ENCODE measurements at regions not wholly inside any gene's neighbourhood (a gene's known extent, or its start where the extent isn't known, plus 50 kb on each side); places are given as distances from the start of the nearest gene placed in this dataset.

DNA sequence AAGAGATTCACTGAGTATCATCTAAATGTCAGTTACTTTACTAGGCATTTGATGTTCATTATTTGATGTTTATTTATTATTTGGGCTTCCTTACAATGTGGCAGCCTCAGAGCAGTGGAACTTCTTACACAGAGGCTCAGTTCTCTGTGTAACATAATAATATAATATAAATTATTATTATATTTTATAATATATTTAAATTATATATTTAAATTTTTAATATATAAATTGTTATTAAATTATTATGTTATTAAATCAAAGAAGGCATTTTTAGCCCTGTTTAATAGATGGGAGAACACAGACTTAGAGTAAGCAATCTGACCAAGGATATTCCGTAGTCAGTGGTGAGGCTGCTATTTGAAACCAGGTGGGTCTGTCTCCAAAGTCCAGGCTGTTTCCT is 315.3 kb upstream of the SKOR2 start:
- H3K27ac ChIP-seq: no peak overlapping the region
- TF ChIP-seq EP300 (IDR thresholded peaks at IDR 0.05) (no peak), POLR2A (IDR thresholded peaks at IDR 0.05) (no peak), POLR2AphosphoS5 (IDR thresholded peaks at IDR 0.05) (no peak)
- TF ChIP-seq, protein P1, sequence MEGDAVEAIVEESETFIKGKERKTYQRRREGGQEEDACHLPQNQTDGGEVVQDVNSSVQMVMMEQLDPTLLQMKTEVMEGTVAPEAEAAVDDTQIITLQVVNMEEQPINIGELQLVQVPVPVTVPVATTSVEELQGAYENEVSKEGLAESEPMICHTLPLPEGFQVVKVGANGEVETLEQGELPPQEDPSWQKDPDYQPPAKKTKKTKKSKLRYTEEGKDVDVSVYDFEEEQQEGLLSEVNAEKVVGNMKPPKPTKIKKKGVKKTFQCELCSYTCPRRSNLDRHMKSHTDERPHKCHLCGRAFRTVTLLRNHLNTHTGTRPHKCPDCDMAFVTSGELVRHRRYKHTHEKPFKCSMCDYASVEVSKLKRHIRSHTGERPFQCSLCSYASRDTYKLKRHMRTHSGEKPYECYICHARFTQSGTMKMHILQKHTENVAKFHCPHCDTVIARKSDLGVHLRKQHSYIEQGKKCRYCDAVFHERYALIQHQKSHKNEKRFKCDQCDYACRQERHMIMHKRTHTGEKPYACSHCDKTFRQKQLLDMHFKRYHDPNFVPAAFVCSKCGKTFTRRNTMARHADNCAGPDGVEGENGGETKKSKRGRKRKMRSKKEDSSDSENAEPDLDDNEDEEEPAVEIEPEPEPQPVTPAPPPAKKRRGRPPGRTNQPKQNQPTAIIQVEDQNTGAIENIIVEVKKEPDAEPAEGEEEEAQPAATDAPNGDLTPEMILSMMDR (IDR thresholded peaks at IDR 0.05): no peak
- no peaks in the 10 kb centered on the region for H3K9me3 ChIP-seq
- no peaks in the 10 kb centered on the region for H3K4me1 ChIP-seq
- WGBS: 94% methylated on average over 1 of the region's 1 CpG
- DNase-seq (ENCODE audit: low spot score in 2 of 2): no peak
- H3K36me3 ChIP-seq: no peaks in the 10 kb centered on the region
- no peak overlapping the region for H3K4me3 ChIP-seq
- peaks cover 2% of the 10 kb centered on the region for H3K27me3 ChIP-seq

DNA sequence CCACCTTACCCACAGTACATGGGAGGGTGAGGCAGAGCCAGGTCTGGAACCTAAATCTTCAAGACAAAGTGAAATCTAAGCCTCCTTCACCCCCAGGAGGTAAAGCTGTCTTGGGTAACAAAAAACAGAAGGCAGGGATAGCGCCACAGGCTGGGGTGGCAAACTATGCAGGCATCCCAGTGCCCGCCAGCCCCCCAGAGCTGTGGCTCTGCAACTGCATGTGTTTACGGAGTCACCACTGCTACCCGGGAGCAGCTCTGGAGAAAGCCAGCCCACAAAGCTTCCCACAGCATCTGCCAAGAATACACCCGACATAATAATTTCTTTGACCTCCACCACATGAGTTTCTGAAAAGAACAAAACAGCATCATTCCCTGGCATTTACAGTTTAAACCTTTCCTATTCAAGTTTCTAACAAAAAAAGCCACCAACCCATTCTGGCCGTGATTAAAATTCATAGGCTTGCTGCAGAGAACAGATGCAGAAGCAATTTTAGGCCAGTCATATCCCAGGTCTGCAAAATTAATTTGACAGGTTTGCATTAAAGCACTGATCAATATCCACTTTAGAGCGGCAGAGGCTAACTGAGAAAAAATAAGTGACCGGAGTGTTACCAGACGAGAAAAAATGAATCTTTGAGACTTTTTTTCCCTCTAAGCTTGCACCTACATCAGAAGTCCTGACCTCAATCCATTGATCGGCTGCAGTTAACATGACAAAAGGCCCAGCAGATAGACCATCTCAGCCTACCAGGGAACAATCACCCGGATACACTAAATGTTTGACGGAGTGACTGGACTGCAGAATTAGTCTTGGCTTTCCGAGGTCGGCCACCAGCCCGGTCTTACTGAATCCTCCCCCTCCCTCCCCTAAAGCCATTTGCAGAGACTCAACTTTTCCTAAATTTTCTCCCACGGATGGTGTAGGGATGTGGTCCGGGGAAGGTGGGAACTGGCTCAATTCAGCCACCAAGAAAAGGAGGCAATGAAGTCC is 309.6 kb upstream of the SKOR2 start:
- Histone ChIP-seq H3K4me3 (no peak overlapping the region), H3K9me3 (no peaks in the 10 kb centered on the region), H3K36me3 (no peaks in the 10 kb centered on the region), H3K27me3 (peaks cover 12% of the 10 kb centered on the region), H3K27ac (no peak overlapping the region), H3K4me1 (no peaks in the 10 kb centered on the region)
- TF ChIP-seq, protein P1 (IDR thresholded peaks at IDR 0.05): no peak
- no peak for TF ChIP-seq EP300 (IDR thresholded peaks at IDR 0.05)
- 41% methylated on average over 17 of the region's 17 CpGs for WGBS
- no peak for DNase-seq (ENCODE audit: low spot score in 2 of 2)

DNA sequence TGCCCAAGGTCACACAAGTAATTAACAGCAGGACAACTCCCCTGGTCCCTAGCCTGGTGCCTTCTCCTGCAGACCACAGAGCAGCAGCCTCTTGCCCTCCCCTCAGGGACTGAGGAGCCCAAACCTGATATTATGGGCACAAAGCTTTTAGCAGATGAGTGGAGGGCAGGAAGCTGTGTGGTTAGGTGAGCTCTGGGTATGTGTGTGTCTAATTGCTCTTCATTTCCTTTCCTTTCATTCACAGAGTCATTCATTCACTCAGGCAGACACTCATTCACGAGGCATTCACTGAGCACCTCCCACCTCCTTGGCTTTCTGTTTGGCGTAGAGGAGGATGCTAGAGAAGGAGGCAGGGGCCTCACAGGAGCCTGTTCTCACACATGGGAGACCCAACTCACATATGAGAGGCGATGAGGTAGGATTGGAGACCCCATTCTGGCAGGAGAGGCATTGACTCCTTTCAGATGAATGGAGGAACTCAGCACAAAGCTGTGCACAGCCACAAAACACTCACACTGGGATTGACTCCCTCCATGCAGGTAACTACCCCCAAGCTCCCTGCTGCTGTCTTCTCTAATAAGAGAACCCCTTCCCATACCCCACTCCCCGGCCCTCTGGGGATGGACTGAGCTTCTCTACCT is 306.8 kb upstream of the SKOR2 start:
- H3K27me3 ChIP-seq: peaks cover 9% of the 10 kb centered on the region
- WGBS: 53% methylated on average over 4 of the region's 4 CpGs
- TF ChIP-seq POLR2AphosphoS5 (IDR thresholded peaks at IDR 0.05) (no peak), POLR2A (IDR thresholded peaks at IDR 0.05) (no peak), EP300 (IDR thresholded peaks at IDR 0.05) (no peak)
- TF ChIP-seq, protein P1 (IDR thresholded peaks at IDR 0.05): no peak
- no peaks in the 10 kb centered on the region for H3K4me1 ChIP-seq
- no peaks in the 10 kb centered on the region for H3K9me3 ChIP-seq
- DNase-seq (ENCODE audit: low spot score in 2 of 2): peak in 1 of 2 donors; percentile 34
- H3K27ac ChIP-seq: no peak overlapping the region
- no peak overlapping the region for H3K4me3 ChIP-seq
- no peaks in the 10 kb centered on the region for H3K36me3 ChIP-seq

DNA sequence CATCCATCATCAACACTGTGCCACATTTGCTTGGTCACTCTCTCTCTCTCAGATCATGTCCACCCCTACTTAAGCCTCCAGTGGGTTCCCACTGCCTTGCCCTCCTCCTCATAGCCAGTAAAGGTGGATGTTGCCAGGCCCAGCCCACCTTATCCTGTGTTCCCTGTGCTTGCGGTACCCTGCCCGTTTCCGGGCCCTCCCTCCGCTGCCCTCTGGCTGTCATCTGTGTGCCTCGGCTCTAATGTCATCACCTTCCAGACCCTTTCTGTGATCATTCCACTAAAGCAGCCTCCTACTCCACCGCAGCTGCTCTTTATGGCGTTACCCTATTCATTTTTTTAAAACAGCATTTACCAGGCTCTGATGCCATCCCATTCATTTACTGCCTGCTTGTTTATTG is 305.7 kb upstream of the SKOR2 start:
- peak in 1 of 2 donors; percentile 44 for DNase-seq (ENCODE audit: low spot score in 2 of 2)
- Histone ChIP-seq H3K27ac (no peak overlapping the region), H3K9me3 (no peaks in the 10 kb centered on the region), H3K27me3 (peaks cover 9% of the 10 kb centered on the region), H3K4me3 (no peak overlapping the region), H3K36me3 (no peaks in the 10 kb centered on the region), H3K4me1 (no peaks in the 10 kb centered on the region)
- WGBS: 76% methylated on average over 7 of the region's 7 CpGs
- TF ChIP-seq, protein P1 (IDR thresholded peaks at IDR 0.05): no peak
- TF ChIP-seq POLR2AphosphoS5 (IDR thresholded peaks at IDR 0.05) (no peak), POLR2A (IDR thresholded peaks at IDR 0.05) (no peak), EP300 (IDR thresholded peaks at IDR 0.05) (no peak)

DNA sequence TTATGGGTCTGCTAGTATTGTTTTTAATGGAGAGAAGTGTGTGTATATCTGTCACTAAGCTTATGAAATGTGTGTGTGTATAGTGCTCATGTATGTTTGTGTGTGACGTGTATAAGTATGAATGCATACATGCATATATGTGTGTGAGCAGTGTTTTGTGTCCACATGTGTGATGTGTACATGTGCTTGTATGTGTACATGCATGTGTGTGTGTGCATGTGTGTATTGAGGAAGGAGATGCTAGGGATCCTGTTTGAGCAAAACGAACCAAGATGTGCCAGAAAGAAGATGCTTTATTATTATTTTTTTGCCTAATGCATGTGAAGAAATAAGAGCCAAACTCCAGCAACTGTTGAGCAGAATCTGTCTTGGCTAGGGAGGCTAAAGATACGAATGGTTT is 301.3 kb upstream of the SKOR2 start:
- no peak for DNase-seq (ENCODE audit: low spot score in 2 of 2)
- H3K36me3 ChIP-seq: no peaks in the 10 kb centered on the region
- WGBS: 80% methylated on average over 3 of the region's 3 CpGs
- TF ChIP-seq POLR2A (IDR thresholded peaks at IDR 0.05) (no peak), EP300 (IDR thresholded peaks at IDR 0.05) (no peak), POLR2AphosphoS5 (IDR thresholded peaks at IDR 0.05) (no peak)
- TF ChIP-seq, protein P1 (IDR thresholded peaks at IDR 0.05): no peak
- no peaks in the 10 kb centered on the region for H3K27me3 ChIP-seq
- no peak overlapping the region for H3K27ac ChIP-seq
- no peak overlapping the region for H3K4me3 ChIP-seq
- H3K9me3 ChIP-seq: no peaks in the 10 kb centered on the region
- no peaks in the 10 kb centered on the region for H3K4me1 ChIP-seq
